ENCODE measurements at regions not wholly inside any gene's neighbourhood (a gene's known extent, or its start where the extent isn't known, plus 50 kb on each side); places are given as distances from the start of the nearest gene placed in this dataset.

DNA sequence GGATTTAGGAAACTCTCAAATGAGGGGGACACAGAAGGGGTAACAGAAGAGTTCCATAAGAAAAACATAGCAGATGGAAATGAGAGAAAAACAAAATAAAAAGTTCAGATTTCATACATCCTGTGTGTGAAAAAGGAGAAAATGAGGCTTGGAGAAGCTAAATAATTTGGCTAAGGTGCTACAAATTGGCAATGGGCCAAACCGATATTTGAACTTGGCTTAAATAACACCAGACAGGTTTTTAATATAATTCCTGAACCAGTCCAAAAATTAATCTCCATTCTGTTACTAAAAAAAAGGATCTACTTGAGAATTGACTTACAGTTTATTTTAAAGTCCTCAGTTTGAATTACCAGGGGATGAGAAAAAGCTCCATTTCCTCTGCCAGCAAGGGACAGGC lies 342.9 kb upstream of the DPH6 start:
- TF ChIP-seq, protein P1, sequence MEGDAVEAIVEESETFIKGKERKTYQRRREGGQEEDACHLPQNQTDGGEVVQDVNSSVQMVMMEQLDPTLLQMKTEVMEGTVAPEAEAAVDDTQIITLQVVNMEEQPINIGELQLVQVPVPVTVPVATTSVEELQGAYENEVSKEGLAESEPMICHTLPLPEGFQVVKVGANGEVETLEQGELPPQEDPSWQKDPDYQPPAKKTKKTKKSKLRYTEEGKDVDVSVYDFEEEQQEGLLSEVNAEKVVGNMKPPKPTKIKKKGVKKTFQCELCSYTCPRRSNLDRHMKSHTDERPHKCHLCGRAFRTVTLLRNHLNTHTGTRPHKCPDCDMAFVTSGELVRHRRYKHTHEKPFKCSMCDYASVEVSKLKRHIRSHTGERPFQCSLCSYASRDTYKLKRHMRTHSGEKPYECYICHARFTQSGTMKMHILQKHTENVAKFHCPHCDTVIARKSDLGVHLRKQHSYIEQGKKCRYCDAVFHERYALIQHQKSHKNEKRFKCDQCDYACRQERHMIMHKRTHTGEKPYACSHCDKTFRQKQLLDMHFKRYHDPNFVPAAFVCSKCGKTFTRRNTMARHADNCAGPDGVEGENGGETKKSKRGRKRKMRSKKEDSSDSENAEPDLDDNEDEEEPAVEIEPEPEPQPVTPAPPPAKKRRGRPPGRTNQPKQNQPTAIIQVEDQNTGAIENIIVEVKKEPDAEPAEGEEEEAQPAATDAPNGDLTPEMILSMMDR (IDR thresholded peaks at IDR 0.05): no peak
- no peak for TF ChIP-seq POLR2AphosphoS5 (IDR thresholded peaks at IDR 0.05)
